C1 segment of cervical spinal cord (tissue), 14 donors: ENCODE measurements at regions not wholly inside any gene's neighbourhood (a gene's known extent, or its start where the extent isn't known, plus 50 kb on each side); places are given as distances from the start of the nearest gene placed in this dataset.

Experiments used
- DNase-seq, 14 donors: peaks; one replicate each; lab custom pipeline; 2025; lab: John Stamatoyannopoulos, UW

- DNase-seq, result no peak
Observed at GRCh38 chr2:236795169-236795860, 225.7 kb downstream of the ACKR3 start.

- no peak for DNase-seq
Observed at GRCh38 chr2:236795861-236796219, 226.2 kb downstream of the ACKR3 start.

- DNase-seq, result no peak
Observed at GRCh38 chr2:236796236-236796635, 226.6 kb downstream of the ACKR3 start.

GRCh38 chr2:236797411-236797810 is 227.8 kb downstream of the ACKR3 start:
- no peak for DNase-seq

- no peak for DNase-seq
Observed at GRCh38 chr2:236798491-236798890, 228.9 kb downstream of the ACKR3 start.

- DNase-seq, result no peak
Observed at GRCh38 chr2:236799391-236800026, 229.9 kb downstream of the ACKR3 start.

GRCh38 chr2:236802862-236803261 is 233.2 kb downstream of the ACKR3 start:
- DNase-seq, result no peak

GRCh38 chr2:236803621-236804020 is 234.0 kb downstream of the ACKR3 start:
- DNase-seq, result peak in 1 of 14 donors; percentile 19

GRCh38 chr2:236805800-236806531 is 236.3 kb downstream of the ACKR3 start:
- DNase-seq, result no peak

GRCh38 chr2:236809716-236810115 is 240.1 kb downstream of the ACKR3 start:
- DNase-seq, result no peak

- no peak for DNase-seq
Observed at GRCh38 chr2:236811062-236811656, 241.5 kb downstream of the ACKR3 start.

GRCh38 chr2:236813766-236814165 is 244.1 kb downstream of the ACKR3 start:
- no peak for DNase-seq

GRCh38 chr2:236814593-236814992 is 245.0 kb downstream of the ACKR3 start:
- no peak for DNase-seq

GRCh38 chr2:236815746-236816145 is 246.1 kb downstream of the ACKR3 start:
- no peak for DNase-seq

- no peak for DNase-seq
Observed at GRCh38 chr2:236816197-236817170, 246.9 kb downstream of the ACKR3 start.

- DNase-seq, result no peak
Observed at GRCh38 chr2:236818281-236819045, 248.8 kb downstream of the ACKR3 start.

GRCh38 chr2:236819275-236820002 is 249.8 kb downstream of the ACKR3 start:
- DNase-seq, result no peak

- no peak for DNase-seq
Observed at GRCh38 chr2:236820763-236821344, 251.2 kb downstream of the ACKR3 start.

GRCh38 chr2:236823041-236823629 is 253.5 kb downstream of the ACKR3 start:
- no peak for DNase-seq
